GM23338 (cell line): ENCODE measurements at regions not wholly inside any gene's neighbourhood (a gene's known extent, or its start where the extent isn't known, plus 50 kb on each side); places are given as distances from the start of the nearest gene placed in this dataset.

Experiments used
- EZH2 ChIP-seq: fragments of 200-600 bp; sonication (generic); IDR thresholded peaks from one replicate; pipeline ENCODE4 v1.8.0; 2017; ENCODE audit warnings: antibody characterized with exemption, mild to moderate bottlenecking, low read depth; ENCODE audit not compliant: unreplicated experiment
- JUNB ChIP-seq: IDR thresholded peaks from one replicate; pipeline ENCODE4 v1.6.1; 2016; ENCODE audit warnings: antibody characterized with exemption; ENCODE audit not compliant: unreplicated experiment
- NANOG ChIP-seq: IDR thresholded peaks from 2 replicates; pipeline ENCODE4 v1.6.1; 2016; ENCODE audit warnings: antibody characterized with exemption, borderline replicate concordance
- POLR2AphosphoS5 ChIP-seq: IDR thresholded peaks from 2 replicates; pipeline ENCODE4 v1.6.1; 2016; ENCODE audit warnings: antibody characterized with exemption, low read depth
- TF ChIP-seq, protein P1 (sequence below), 2 experiments: fragments of 200-600 bp in 1 of 2; sonication (generic) in 1 of 2; conservative IDR thresholded peaks; 2 replicates each; pipeline versions ENCODE4 v1.5.1 to v1.6.1; 2016 to 2017; ENCODE audit warnings: antibody characterized with exemption in 2 of 2, low read depth in 2 of 2, mild to moderate bottlenecking in 2 of 2, moderate library complexity in 1 of 2
- TF ChIP-seq, protein P2 (sequence below): IDR thresholded peaks from one replicate; pipeline ENCODE4 v1.6.1; 2018; ENCODE audit warnings: antibody characterized with exemption; ENCODE audit not compliant: unreplicated experiment
- TF ChIP-seq, protein P3 (sequence below): IDR thresholded peaks from 2 replicates; pipeline ENCODE4 v1.6.1; 2016; ENCODE audit warnings: antibody characterized with exemption

DNA sequence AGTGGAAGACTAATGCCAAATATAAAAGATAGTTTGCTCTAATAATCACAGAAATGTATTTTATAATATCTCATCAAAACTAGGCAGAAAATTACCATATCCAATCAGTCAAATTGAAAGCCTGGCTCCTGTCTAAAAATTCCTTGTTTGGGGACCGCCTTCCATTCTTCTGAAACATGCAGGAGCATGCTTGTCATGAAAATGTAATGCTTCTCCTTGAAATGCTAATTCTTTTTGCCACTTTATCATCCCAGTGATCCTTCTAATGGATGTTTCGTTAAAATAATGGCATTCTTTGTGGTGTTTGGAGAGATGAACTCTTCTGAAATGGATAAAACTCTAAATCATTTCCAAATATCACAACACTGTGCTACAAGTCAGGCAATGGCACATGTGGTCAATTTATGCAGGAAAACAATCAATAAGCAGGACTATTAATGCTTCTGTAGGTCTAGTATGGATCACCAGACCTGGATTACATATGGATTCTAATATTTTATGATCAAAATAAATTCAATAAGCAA is 1039.1 kb upstream of the NXPH2 start:
- TF ChIP-seq, protein P1, sequence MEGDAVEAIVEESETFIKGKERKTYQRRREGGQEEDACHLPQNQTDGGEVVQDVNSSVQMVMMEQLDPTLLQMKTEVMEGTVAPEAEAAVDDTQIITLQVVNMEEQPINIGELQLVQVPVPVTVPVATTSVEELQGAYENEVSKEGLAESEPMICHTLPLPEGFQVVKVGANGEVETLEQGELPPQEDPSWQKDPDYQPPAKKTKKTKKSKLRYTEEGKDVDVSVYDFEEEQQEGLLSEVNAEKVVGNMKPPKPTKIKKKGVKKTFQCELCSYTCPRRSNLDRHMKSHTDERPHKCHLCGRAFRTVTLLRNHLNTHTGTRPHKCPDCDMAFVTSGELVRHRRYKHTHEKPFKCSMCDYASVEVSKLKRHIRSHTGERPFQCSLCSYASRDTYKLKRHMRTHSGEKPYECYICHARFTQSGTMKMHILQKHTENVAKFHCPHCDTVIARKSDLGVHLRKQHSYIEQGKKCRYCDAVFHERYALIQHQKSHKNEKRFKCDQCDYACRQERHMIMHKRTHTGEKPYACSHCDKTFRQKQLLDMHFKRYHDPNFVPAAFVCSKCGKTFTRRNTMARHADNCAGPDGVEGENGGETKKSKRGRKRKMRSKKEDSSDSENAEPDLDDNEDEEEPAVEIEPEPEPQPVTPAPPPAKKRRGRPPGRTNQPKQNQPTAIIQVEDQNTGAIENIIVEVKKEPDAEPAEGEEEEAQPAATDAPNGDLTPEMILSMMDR (conservative IDR thresholded peaks at IDR 0.05; ENCODE audit: low read depth in 2 of 2), result no peak
- TF ChIP-seq JUNB (no peak), EZH2 (no peak), POLR2AphosphoS5 (no peak), NANOG (no peak)
- TF ChIP-seq, protein P2, sequence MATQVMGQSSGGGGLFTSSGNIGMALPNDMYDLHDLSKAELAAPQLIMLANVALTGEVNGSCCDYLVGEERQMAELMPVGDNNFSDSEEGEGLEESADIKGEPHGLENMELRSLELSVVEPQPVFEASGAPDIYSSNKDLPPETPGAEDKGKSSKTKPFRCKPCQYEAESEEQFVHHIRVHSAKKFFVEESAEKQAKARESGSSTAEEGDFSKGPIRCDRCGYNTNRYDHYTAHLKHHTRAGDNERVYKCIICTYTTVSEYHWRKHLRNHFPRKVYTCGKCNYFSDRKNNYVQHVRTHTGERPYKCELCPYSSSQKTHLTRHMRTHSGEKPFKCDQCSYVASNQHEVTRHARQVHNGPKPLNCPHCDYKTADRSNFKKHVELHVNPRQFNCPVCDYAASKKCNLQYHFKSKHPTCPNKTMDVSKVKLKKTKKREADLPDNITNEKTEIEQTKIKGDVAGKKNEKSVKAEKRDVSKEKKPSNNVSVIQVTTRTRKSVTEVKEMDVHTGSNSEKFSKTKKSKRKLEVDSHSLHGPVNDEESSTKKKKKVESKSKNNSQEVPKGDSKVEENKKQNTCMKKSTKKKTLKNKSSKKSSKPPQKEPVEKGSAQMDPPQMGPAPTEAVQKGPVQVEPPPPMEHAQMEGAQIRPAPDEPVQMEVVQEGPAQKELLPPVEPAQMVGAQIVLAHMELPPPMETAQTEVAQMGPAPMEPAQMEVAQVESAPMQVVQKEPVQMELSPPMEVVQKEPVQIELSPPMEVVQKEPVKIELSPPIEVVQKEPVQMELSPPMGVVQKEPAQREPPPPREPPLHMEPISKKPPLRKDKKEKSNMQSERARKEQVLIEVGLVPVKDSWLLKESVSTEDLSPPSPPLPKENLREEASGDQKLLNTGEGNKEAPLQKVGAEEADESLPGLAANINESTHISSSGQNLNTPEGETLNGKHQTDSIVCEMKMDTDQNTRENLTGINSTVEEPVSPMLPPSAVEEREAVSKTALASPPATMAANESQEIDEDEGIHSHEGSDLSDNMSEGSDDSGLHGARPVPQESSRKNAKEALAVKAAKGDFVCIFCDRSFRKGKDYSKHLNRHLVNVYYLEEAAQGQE, result no peak
- TF ChIP-seq, protein P3, sequence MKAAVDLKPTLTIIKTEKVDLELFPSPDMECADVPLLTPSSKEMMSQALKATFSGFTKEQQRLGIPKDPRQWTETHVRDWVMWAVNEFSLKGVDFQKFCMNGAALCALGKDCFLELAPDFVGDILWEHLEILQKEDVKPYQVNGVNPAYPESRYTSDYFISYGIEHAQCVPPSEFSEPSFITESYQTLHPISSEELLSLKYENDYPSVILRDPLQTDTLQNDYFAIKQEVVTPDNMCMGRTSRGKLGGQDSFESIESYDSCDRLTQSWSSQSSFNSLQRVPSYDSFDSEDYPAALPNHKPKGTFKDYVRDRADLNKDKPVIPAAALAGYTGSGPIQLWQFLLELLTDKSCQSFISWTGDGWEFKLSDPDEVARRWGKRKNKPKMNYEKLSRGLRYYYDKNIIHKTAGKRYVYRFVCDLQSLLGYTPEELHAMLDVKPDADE, result no peak
